DMS 273 (cell line): ENCODE measurements at regions not wholly inside any gene's neighbourhood (a gene's known extent, or its start where the extent isn't known, plus 50 kb on each side); places are given as distances from the start of the nearest gene placed in this dataset.
"Not testable (repeated sequence)": the region's sequence is repeated elsewhere in the genome, so short reads cannot be mapped to it uniquely, and the experiment has no call there.

Source experiments
- DNase-seq: peaks from one replicate; lab custom pipeline; 2025; ENCODE audit not compliant: unreplicated experiment; lab: John Stamatoyannopoulos, UW

- no peak for DNase-seq
These were observed 232.4 kb upstream of the AMIGO2 start for GRCh38 chr12:47312147-47312546.

- no peak for DNase-seq
These were observed 231.8 kb upstream of the AMIGO2 start for GRCh38 chr12:47311568-47311967.

- DNase-seq = no peak
These were observed 231.3 kb upstream of the AMIGO2 start for GRCh38 chr12:47311010-47311409.

- DNase-seq = no peak
These were observed 228.9 kb upstream of the AMIGO2 start for GRCh38 chr12:47308672-47309071.

- DNase-seq = peak; percentile 74
These were observed 228.1 kb upstream of the AMIGO2 start for GRCh38 chr12:47307680-47308399.

- not testable (repeated sequence) for DNase-seq
These were observed 227.3 kb upstream of the AMIGO2 start for GRCh38 chr12:47306773-47307679.

GRCh38 chr12:47306130-47306529 lies 226.4 kb upstream of the AMIGO2 start:
- no peak for DNase-seq

GRCh38 chr12:47305464-47305863 lies 225.7 kb upstream of the AMIGO2 start:
- no peak for DNase-seq

GRCh38 chr12:47303995-47304560 lies 224.3 kb upstream of the AMIGO2 start:
- peak; percentile 13 for DNase-seq

- DNase-seq = no peak
These were observed 223.4 kb upstream of the AMIGO2 start for GRCh38 chr12:47303207-47303606.

- DNase-seq = peak; percentile 54
These were observed 222.4 kb upstream of the AMIGO2 start for GRCh38 chr12:47302111-47302671.

GRCh38 chr12:47299586-47299985 lies 219.8 kb upstream of the AMIGO2 start:
- no peak for DNase-seq

GRCh38 chr12:47297993-47298392 lies 218.2 kb upstream of the AMIGO2 start:
- no peak for DNase-seq

GRCh38 chr12:47296828-47297227 lies 217.1 kb upstream of the AMIGO2 start:
- DNase-seq = no peak

- no peak for DNase-seq
These were observed 213.6 kb upstream of the AMIGO2 start for GRCh38 chr12:47293406-47293805.

- DNase-seq = no peak
These were observed 206.9 kb upstream of the AMIGO2 start for GRCh38 chr12:47286676-47287075.
